Activated CD4-positive, alpha-beta T cell treated with anti-CD3 and anti-CD28 coated beads, Interleukin-2, amount 10 ng/mL, durations not matched to agents 7 days and 5 days (primary cell): ENCODE measurements at regions not wholly inside any gene's neighbourhood (a gene's known extent, or its start where the extent isn't known, plus 50 kb on each side); places are given as distances from the start of the nearest gene placed in this dataset.
A peak's percentile ranks its signal among the peaks of the same experiment; 100 is the strongest.

Experiments used
- CTCF ChIA-PET: fragments of 350-600 bp; sonication (Branson Sonifier 250); formaldehyde crosslinking; loops from one replicate; lab custom pipeline; 2021; ENCODE audit warnings: antibody characterized with exemption; lab: Charles Lee
- POLR2A ChIA-PET: fragments of 350-600 bp; sonication (Branson Sonifier 250); formaldehyde crosslinking; loops from one replicate; lab custom pipeline; 2021; ENCODE audit warnings: antibody characterized with exemption; lab: Charles Lee
- DNase-seq: peaks from one replicate; pipeline ENCODE4 v3.0.0-alpha.2; 2020
- H3K27ac Mint-ChIP-seq: one replicate; pipeline ENCODE4 v1.8.0; 2021; ENCODE audit warnings: mild to moderate bottlenecking, moderate library complexity, mixed read lengths
- H3K27me3 Mint-ChIP-seq: one replicate; pipeline ENCODE4 v1.8.0; 2021; ENCODE audit warnings: mixed read lengths
- H3K36me3 Mint-ChIP-seq: one replicate; pipeline ENCODE4 v1.8.0; 2021; ENCODE audit warnings: low read depth, mixed read lengths
- H3K4me1 Mint-ChIP-seq: one replicate; pipeline ENCODE4 v1.8.0; 2021; ENCODE audit warnings: mixed read lengths
- H3K4me3 Mint-ChIP-seq: one replicate; pipeline ENCODE4 v1.8.0; 2021; ENCODE audit warnings: mild to moderate bottlenecking, moderate library complexity, mixed read lengths
- H3K9me3 Mint-ChIP-seq: one replicate; pipeline ENCODE4 v1.8.0; 2021; ENCODE audit warnings: mixed read lengths

DNA sequence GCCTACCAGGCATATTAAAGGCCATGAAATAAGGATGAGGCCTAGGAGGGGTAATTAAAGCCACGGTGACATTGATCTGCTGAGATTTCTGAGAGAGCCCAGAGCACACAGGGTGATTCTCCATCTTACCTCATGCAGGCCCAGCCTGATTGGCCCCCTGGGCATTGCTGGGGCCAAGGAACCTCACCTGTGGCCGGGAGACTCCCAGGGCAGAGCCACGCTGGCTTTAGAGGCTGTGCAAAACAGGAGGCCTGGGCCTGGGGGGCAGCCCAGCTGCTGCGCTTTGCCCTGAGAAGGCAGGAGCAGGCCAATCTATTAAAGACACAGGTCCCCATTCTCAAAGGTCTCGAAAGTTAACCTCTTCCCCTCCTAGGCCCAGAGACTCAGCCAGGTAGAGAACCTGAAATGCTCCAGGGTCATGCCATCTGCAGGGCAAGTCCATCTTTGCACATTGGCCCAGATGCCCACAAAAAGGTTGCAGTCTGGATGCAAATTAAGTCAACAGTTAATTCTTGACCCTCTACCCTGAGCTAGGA lies 1099.7 kb downstream of the BCL11B start:
- ChIA-PET CTCF (interaction anchor here (0.8 to 1.2 kb wide), 2 partner anchors 16 to 1094 kb away, joined by 3 read pairs; no protein-coding TSS in a partner anchor), POLR2A (no interaction called here)
- H3K4me1 Mint-ChIP-seq = peaks cover 99% of the 10 kb centered on the region

DNA sequence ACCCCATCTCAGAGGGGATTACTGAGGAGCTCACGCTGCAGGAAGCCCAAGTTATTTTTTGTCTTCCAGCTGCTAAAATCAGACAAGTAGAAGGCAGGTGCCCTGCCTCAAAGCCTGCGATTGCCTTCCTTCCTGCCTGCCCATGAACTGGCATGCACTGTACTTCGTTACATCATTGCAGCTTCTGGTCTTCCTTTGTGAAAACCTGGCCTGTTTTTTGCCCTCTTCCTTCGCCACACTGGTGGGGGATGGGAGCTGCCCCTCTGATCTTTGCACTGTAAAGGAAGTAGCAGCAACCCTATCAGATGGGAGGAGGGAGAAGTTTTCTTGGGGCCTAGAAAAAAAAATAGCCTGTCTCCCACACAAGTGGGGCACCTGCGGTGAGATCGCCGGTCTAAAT lies 1098.7 kb downstream of the BCL11B start:
- H3K4me3 Mint-ChIP-seq = peak overlapping the region; percentile 65
- peak; percentile 86 for DNase-seq
- H3K27ac Mint-ChIP-seq = peak overlapping the region; percentile 93
- H3K27me3 Mint-ChIP-seq = no peaks in the 10 kb centered on the region
- H3K36me3 Mint-ChIP-seq = peaks cover 27% of the 10 kb centered on the region
- ChIA-PET CTCF (interaction anchor here (0.5 to 1.5 kb wide), 9 partner anchors 8 to 1563 kb away, joined by 3 to 7 read pairs (median 3); no protein-coding TSS in a partner anchor), POLR2A (no interaction called here)
- H3K4me1 Mint-ChIP-seq = peaks cover 99% of the 10 kb centered on the region
- peaks cover 19% of the 10 kb centered on the region for H3K9me3 Mint-ChIP-seq

More for the DNA sequence above, 1099.7 kb downstream of the BCL11B start:
- Mint-ChIP-seq H3K36me3 (peaks cover 29% of the 10 kb centered on the region), H3K4me3 (peak overlapping the region; percentile 65), H3K27me3 (no peaks in the 10 kb centered on the region), H3K9me3 (peaks cover 22% of the 10 kb centered on the region), H3K27ac (peak overlapping the region; percentile 93)
- no peak for DNase-seq

DNA sequence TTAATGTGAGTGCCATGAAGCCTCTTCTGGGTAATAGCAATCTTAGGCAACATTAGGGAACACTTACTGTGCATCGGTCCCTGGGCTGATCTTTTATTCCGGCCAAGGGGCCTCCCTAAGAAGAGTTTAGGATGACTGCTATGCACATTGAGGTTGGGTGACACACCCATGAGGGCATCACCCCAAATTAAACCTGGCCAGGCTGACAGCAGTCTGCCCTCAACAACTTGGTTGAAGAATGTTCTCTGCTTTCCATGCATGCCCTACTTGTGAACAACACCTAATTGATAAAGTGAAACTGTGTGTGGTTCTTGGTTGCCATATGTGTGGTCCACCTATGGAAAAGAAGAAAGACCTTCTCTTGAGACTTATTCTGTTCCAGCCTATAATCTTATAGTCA lies 1098.0 kb downstream of the BCL11B start:
- Mint-ChIP-seq H3K9me3 (peaks cover 12% of the 10 kb centered on the region), H3K36me3 (peaks cover 22% of the 10 kb centered on the region), H3K27me3 (no peaks in the 10 kb centered on the region), H3K4me1 (peaks cover 97% of the 10 kb centered on the region), H3K27ac (peak overlapping the region; percentile 93), H3K4me3 (no peak overlapping the region)
- CTCF ChIA-PET = interaction anchor here (0.7 to 1.5 kb wide), 6 partner anchors 8 to 1563 kb away, joined by 3 to 7 read pairs (median 4); no protein-coding TSS in a partner anchor
- peak; percentile 35 for DNase-seq
- POLR2A ChIA-PET = no interaction called here

DNA sequence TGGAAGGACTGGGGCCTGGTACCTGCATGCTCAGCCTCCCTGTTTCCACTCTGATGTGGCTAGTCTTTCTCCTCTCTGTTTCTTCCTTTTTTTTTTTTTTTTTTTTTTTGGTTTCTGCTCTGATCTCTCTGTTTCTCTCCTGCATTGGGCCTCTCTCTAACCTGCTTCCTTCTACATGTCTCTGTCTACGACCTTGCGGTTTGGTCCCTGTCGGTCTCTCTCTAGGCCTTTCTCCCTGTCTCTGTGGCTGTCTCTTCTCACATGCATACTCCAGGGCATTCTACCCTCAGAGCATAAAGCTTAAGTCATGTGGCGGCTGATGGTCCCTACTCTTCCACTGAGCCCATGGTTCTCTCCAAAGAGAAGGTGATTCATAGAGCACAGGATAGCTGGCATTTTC lies 1096.6 kb downstream of the BCL11B start:
- peak overlapping the region; percentile 58 for H3K4me3 Mint-ChIP-seq
- peak; percentile 57 for DNase-seq
- peaks cover 16% of the 10 kb centered on the region for H3K36me3 Mint-ChIP-seq
- peaks cover 98% of the 10 kb centered on the region for H3K4me1 Mint-ChIP-seq
- H3K9me3 Mint-ChIP-seq = peaks cover 5% of the 10 kb centered on the region
- CTCF ChIA-PET = interaction anchor here (0.6 to 2.4 kb wide), 7 partner anchors 10 to 1091 kb away, joined by 3 to 13 read pairs (median 4); no protein-coding TSS in a partner anchor
- H3K27me3 Mint-ChIP-seq = no peaks in the 10 kb centered on the region
- POLR2A ChIA-PET = no interaction called here
- peak overlapping the region; percentile 93 for H3K27ac Mint-ChIP-seq

DNA sequence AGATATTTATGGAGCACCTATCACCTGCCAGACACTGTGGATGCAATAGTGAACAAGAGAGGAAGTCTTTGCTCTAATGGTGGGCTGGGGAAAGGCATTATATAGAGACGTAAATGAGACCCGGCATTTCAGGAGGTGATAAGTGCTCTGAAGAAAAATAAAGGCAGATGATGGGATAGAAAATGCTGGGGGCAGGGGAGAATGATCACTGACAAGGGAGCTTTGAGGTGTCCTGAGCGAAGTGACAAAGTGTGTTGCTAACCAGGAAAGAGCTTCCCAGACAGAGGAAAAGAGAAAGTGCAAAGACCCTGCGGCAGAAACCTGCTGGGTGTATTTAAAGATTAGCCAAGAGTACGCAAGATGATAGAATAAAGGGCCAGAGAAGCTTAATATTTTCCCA lies 1096.1 kb downstream of the BCL11B start:
- POLR2A ChIA-PET = no interaction called here
- Mint-ChIP-seq H3K4me3 (peak overlapping the region; percentile 58), H3K9me3 (peaks cover 2% of the 10 kb centered on the region), H3K27me3 (no peaks in the 10 kb centered on the region), H3K27ac (peak overlapping the region; percentile 93), H3K36me3 (peaks cover 13% of the 10 kb centered on the region), H3K4me1 (peaks cover 96% of the 10 kb centered on the region)
- DNase-seq = no peak
- CTCF ChIA-PET = interaction anchor here (0.6 to 2.4 kb wide), 5 partner anchors 9 to 1091 kb away, joined by 3 to 13 read pairs (median 3); no protein-coding TSS in a partner anchor

DNA sequence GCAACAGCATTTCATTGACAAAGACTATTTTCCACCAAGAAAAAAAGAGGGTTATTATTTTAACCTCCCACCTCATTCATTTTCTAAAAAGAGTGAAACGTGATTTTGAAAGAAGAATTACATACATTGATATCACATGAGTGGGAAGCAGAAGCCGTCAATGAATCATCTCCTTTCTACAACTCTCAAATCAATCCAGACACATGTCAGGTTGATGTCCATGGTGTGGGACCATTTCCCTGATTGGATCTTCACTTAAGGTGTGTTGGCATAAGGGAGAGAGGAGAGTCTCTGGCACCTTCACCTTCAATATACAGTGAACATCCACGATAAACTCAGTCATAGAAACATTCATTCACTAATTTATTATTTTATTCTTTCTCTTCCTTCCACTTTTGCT lies 1095.1 kb downstream of the BCL11B start:
- H3K27me3 Mint-ChIP-seq = no peaks in the 10 kb centered on the region
- H3K36me3 Mint-ChIP-seq = peaks cover 6% of the 10 kb centered on the region
- ChIA-PET POLR2A (no interaction called here), CTCF (interaction anchor here (1.6 to 2.4 kb wide), 2 partner anchors 8 to 199 kb away, joined by 3 to 13 read pairs; no protein-coding TSS in a partner anchor)
- H3K4me3 Mint-ChIP-seq = no peak overlapping the region
- peaks cover 2% of the 10 kb centered on the region for H3K9me3 Mint-ChIP-seq
- no peak for DNase-seq
- H3K27ac Mint-ChIP-seq = peak overlapping the region; percentile 93
- H3K4me1 Mint-ChIP-seq = peaks cover 95% of the 10 kb centered on the region

DNA sequence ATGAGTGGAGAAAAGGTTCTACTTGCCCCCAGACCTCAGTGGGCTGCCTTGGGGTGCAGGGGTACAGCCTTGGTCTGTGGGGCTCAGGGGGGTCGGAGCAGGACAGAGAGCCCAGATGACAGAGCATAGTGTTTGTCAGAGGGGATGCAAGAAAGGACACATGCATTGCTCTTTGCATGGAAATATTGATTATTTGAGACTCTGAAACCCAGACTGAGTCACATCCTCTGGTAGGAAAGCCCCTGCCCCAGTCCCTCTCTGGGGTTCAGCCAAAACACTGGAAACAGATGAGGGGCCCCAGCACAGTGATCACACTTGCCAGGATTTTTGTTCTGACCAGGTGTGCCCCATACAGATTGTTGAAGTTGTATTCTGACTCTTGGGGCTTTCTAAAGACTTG lies 1094.4 kb downstream of the BCL11B start:
- H3K9me3 Mint-ChIP-seq = peaks cover 2% of the 10 kb centered on the region
- H3K27me3 Mint-ChIP-seq = no peaks in the 10 kb centered on the region
- peak; percentile 43 for DNase-seq
- POLR2A ChIA-PET = no interaction called here
- H3K27ac Mint-ChIP-seq = peak overlapping the region; percentile 93
- H3K36me3 Mint-ChIP-seq = peaks cover 6% of the 10 kb centered on the region
- CTCF ChIA-PET = no interaction called here
- H3K4me1 Mint-ChIP-seq = peaks cover 95% of the 10 kb centered on the region
- no peak overlapping the region for H3K4me3 Mint-ChIP-seq

DNA sequence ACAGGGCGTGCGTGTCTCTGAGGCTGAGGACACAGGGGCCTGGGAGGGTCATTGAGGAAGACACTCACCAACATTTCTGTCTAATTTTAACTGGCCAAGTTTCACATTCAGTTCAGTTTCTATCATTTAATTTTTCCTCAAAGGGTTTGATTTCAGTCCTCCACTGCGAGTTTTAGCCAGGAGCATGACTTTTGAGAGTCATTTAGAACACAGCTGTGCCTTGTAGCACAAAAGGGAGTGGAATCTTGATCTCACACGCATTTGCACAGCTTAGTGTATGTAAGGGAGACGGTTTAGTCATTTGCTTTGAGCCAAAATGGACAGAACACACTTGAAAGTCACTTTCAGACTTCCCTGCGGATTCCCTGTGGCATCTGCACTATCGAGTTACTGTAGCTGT lies 1090.8 kb downstream of the BCL11B start:
- no peak for DNase-seq
- no peak overlapping the region for H3K4me3 Mint-ChIP-seq
- CTCF ChIA-PET = interaction anchor here (0.9 to 1.5 kb wide), 2 partner anchors 8 to 12 kb away, joined by 3 to 4 read pairs; no protein-coding TSS in a partner anchor

DNA sequence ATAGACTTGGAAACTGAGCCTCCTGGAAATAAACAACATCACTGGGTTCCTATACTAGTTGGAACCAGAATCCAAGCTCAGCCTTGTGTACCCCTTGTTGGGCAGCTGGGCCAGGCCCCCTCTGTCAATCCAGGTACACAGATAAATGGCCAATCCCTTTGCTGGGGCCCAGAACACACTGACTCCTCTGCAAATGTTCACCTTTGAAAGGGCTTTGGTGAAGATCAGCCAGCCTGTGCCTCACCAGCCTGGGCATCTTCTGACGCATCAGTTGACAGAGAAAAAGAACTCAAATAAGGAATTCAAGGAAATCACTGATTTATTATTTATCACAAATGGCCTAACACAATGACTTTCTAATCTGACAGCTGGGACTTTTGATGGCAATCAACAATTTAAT lies 1090.2 kb downstream of the BCL11B start:
- DNase-seq = no peak
- CTCF ChIA-PET = interaction anchor here (0.9 to 1.8 kb wide), 6 partner anchors 8 to 1085 kb away, joined by 3 to 6 read pairs (median 4); no protein-coding TSS in a partner anchor
- Mint-ChIP-seq H3K36me3 (peaks cover 12% of the 10 kb centered on the region), H3K27me3 (no peaks in the 10 kb centered on the region), H3K27ac (peak overlapping the region; percentile 90), H3K9me3 (peaks cover 6% of the 10 kb centered on the region), H3K4me3 (no peak overlapping the region), H3K4me1 (peaks cover 94% of the 10 kb centered on the region)
- POLR2A ChIA-PET = interaction anchor here (1.5 kb wide), 1 partner anchor 43 kb away, joined by 5 read pairs; no protein-coding TSS in a partner anchor

More for the DNA sequence above, 1090.8 kb downstream of the BCL11B start:
- Mint-ChIP-seq H3K4me1 (peaks cover 95% of the 10 kb centered on the region), H3K27me3 (no peaks in the 10 kb centered on the region), H3K36me3 (peaks cover 12% of the 10 kb centered on the region), H3K27ac (peak overlapping the region; percentile 79), H3K9me3 (peaks cover 6% of the 10 kb centered on the region)
- POLR2A ChIA-PET = interaction anchor here (1.5 kb wide), 1 partner anchor 42 kb away, joined by 5 read pairs; no protein-coding TSS in a partner anchor

DNA sequence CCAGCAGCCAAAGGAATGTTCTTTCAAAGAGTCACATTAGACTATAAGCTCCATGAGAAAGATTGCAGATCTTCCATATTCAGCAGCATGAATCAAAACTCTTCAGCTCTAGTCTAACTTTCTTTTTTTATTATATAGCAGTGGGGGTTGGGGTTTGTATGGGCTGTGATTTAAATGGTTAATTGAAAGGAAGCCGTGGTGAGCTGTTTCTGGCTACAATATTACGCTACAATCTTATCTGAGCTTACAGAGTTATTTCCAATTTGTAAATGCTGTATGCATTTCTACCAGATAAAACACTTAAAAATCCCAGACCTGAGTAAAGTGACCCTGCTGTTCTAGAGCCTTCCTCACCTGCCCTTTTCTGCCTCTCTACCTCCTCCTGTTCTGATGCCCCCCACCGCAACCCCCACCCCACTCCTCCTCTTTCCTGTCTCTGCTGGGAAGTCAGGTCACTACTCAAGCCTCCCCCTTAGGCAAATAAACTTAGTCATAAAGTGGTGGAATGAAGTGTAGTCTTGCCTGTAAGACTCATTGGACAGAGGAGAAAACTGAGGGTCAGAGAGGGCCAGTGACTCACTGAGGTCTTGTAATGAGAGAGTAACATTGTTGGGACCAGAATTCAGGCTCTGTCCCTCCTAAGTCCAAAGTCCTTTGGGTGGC lies 1089.5 kb downstream of the BCL11B start:
- H3K27me3 Mint-ChIP-seq = no peaks in the 10 kb centered on the region
- peak overlapping the region; percentile 90 for H3K27ac Mint-ChIP-seq
- no peak for DNase-seq
- H3K9me3 Mint-ChIP-seq = peaks cover 6% of the 10 kb centered on the region
- POLR2A ChIA-PET = interaction anchor here (0.6 to 1.5 kb wide), 2 partner anchors 43 to 45 kb away, joined by 3 to 5 read pairs; no protein-coding TSS in a partner anchor
- peaks cover 12% of the 10 kb centered on the region for H3K36me3 Mint-ChIP-seq
- CTCF ChIA-PET = interaction anchor here (0.7 to 1.8 kb wide), 8 partner anchors 9 to 1084 kb away, joined by 3 to 6 read pairs (median 4); no protein-coding TSS in a partner anchor
- H3K4me1 Mint-ChIP-seq = peaks cover 94% of the 10 kb centered on the region
- H3K4me3 Mint-ChIP-seq = peak overlapping the region; percentile 12

DNA sequence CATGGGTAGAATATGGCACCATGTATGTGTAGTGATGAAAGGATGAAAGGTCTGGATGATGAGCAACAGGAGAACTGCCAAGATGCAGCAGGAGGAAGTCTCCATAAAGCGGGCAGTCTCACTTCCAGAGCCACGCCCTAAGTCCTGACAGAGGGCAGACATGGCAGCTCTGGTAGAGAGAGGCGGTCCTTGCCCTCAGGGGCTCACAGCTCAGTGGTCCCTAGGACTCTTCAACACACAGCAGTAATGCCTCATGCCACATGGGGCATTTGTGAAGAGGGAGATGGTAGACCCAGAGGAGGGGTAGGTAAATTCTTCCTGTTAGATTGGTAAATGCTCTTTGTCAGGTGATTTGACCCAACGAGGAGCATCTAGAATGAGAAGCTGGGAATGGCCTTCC lies 1088.4 kb downstream of the BCL11B start:
- ChIA-PET POLR2A (no interaction called here), CTCF (interaction anchor here (0.7 to 1.8 kb wide), 4 partner anchors 9 to 16 kb away, joined by 3 to 6 read pairs (median 5); no protein-coding TSS in a partner anchor)
- DNase-seq = no peak
- Mint-ChIP-seq H3K27ac (peak overlapping the region; percentile 90), H3K36me3 (peaks cover 10% of the 10 kb centered on the region), H3K4me3 (no peak overlapping the region), H3K27me3 (no peaks in the 10 kb centered on the region), H3K4me1 (peaks cover 94% of the 10 kb centered on the region), H3K9me3 (peaks cover 6% of the 10 kb centered on the region)

DNA sequence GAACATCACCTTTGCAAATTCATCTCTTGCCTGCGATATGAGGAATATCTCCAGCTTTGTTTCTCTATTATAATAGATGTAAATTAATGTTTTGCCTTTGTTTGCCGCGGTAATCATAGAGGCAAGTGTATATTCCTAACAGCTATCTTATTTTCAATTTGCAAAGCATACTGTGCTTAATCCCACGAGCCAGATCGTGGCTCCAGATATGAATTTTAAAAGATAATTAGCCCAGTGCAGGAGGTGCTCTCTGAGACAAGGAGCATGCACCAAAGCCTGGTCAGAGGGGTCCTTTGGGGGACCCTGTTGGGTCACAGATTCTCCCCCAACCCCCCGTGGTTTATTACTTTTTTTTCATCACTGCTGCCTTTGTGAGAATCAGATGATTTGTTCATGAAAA lies 1087.5 kb downstream of the BCL11B start:
- DNase-seq = no peak
- Mint-ChIP-seq H3K36me3 (peaks cover 7% of the 10 kb centered on the region), H3K4me1 (peaks cover 95% of the 10 kb centered on the region), H3K9me3 (peaks cover 6% of the 10 kb centered on the region), H3K27ac (peak overlapping the region; percentile 90), H3K27me3 (no peaks in the 10 kb centered on the region), H3K4me3 (peak overlapping the region; percentile 17)
- ChIA-PET POLR2A (no interaction called here), CTCF (interaction anchor here (1.0 to 2.1 kb wide), 4 partner anchors 9 to 1088 kb away, joined by 3 to 13 read pairs (median 4); partner anchors contain the start of gene BCL11B)
